ENCODE measurements at regions not wholly inside any gene's neighbourhood (a gene's known extent, or its start where the extent isn't known, plus 50 kb on each side); places are given as distances from the start of the nearest gene placed in this dataset.
"Not testable (repeated sequence)": the region's sequence is repeated elsewhere in the genome, so short reads cannot be mapped to it uniquely, and the experiment has no call there.

- TF ChIP-seq CTCF (IDR thresholded peaks at IDR 0.05; ENCODE audit: insufficient read depth, missing control alignments) = no peak
- FAIRE-seq = no peak
Measured at GRCh38 chr6:150777736-150778135, 87.8 kb upstream of the MTHFD1L start.

GRCh38 chr6:150783813-150784212 lies 81.7 kb upstream of the MTHFD1L start:
- TF ChIP-seq CTCF (IDR thresholded peaks at IDR 0.05; ENCODE audit: insufficient read depth, missing control alignments) = no peak
- FAIRE-seq (no peak), DNase-seq (ENCODE audit: insufficient read length, low spot score) (no peak)

More at GRCh38 chr6:150777736-150778135, 87.8 kb upstream of the MTHFD1L start:
- no peak for DNase-seq (ENCODE audit: insufficient read length, low spot score)

- no peak for TF ChIP-seq CTCF (IDR thresholded peaks at IDR 0.05; ENCODE audit: insufficient read depth, missing control alignments)
- no peak for FAIRE-seq
- DNase-seq (ENCODE audit: insufficient read length, low spot score) = no peak
Measured at GRCh38 chr6:150787429-150787828, 78.1 kb upstream of the MTHFD1L start.

- no peak for TF ChIP-seq CTCF (IDR thresholded peaks at IDR 0.05; ENCODE audit: insufficient read depth, missing control alignments)
- FAIRE-seq (no peak), DNase-seq (ENCODE audit: insufficient read length, low spot score) (no peak)
Measured at GRCh38 chr6:150788089-150788488, 77.4 kb upstream of the MTHFD1L start.

- DNase-seq (ENCODE audit: insufficient read length, low spot score); FAIRE-seq: not testable (repeated sequence)
Measured at GRCh38 chr6:150789906-150790305, 75.6 kb upstream of the MTHFD1L start.

GRCh38 chr6:150791717-150792116 lies 73.8 kb upstream of the MTHFD1L start:
- TF ChIP-seq CTCF (IDR thresholded peaks at IDR 0.05; ENCODE audit: insufficient read depth, missing control alignments) = no peak
- FAIRE-seq (no peak), DNase-seq (ENCODE audit: insufficient read length, low spot score) (no peak)

GRCh38 chr6:150797949-150798348 lies 67.6 kb upstream of the MTHFD1L start:
- FAIRE-seq (no peak), DNase-seq (ENCODE audit: insufficient read length, low spot score) (no peak)
- no peak for TF ChIP-seq CTCF (IDR thresholded peaks at IDR 0.05; ENCODE audit: insufficient read depth, missing control alignments)

- FAIRE-seq (no peak), DNase-seq (ENCODE audit: insufficient read length, low spot score) (no peak)
- TF ChIP-seq CTCF (IDR thresholded peaks at IDR 0.05; ENCODE audit: insufficient read depth, missing control alignments) = no peak
Measured at GRCh38 chr6:150799276-150799805, 66.2 kb upstream of the MTHFD1L start.

Data from D721Med (cell line).